ENCODE measurements at regions not wholly inside any gene's neighbourhood (a gene's known extent, or its start where the extent isn't known, plus 50 kb on each side); places are given as distances from the start of the nearest gene placed in this dataset.

- no peaks in the 10 kb centered on the region for H3K9me3 ChIP-seq (ENCODE audit: control insufficient read depth, insufficient read depth, low read depth, low read length)
- H3K4me1 ChIP-seq (ENCODE audit: control insufficient read depth, insufficient read depth, low read length): no peaks in the 10 kb centered on the region
- H3K27ac ChIP-seq (ENCODE audit: extremely low read depth, low read depth, low read length): no peak overlapping the region
- TF ChIP-seq RBAK (tag by site-specific recombination; IDR thresholded peaks at IDR 0.05) (no peak), ZNF785 (tag by site-specific recombination; IDR thresholded peaks at IDR 0.05) (no peak), HOXA7 (CRISPR knock-in tag; IDR thresholded peaks at IDR 0.05; ENCODE audit: borderline replicate concordance) (no peak), YY2 (tag by site-specific recombination; IDR thresholded peaks at IDR 0.05) (no peak), ZBTB20 (tag by site-specific recombination; IDR thresholded peaks at IDR 0.05) (no peak), ZNF404 (tag by site-specific recombination; IDR thresholded peaks at IDR 0.05) (no peak), ZNF843 (tag by site-specific recombination; IDR thresholded peaks at IDR 0.05) (no peak), ZBTB49 (tag by site-specific recombination; IDR thresholded peaks at IDR 0.05; ENCODE audit: low read depth) (no peak), SP2 (tag by site-specific recombination; IDR thresholded peaks at IDR 0.05) (no peak), GLI2 (tag by site-specific recombination; IDR thresholded peaks at IDR 0.05; ENCODE audit: borderline replicate concordance, low read depth) (no peak), ZSCAN5A (tag by site-specific recombination; IDR thresholded peaks at IDR 0.05) (no peak), ZNF473 (tag by site-specific recombination; IDR thresholded peaks at IDR 0.05) (no peak)
- H3K4me3 ChIP-seq (ENCODE audit: low read depth, low read length): no peak overlapping the region
- ChIA-PET CTCF (interaction anchor here (0.6 kb wide), 1 partner anchor 26 kb away, joined by 4 read pairs; no protein-coding TSS in a partner anchor), POLR2A (no interaction called here)
- no peaks in the 10 kb centered on the region for H3K36me3 ChIP-seq (ENCODE audit: control insufficient read depth in 2 of 2, insufficient read depth in 1 of 2, low read length in 2 of 2)
These were observed 1070.2 kb upstream of the NXPH2 start for GRCh38 chr2:139850254-139850890.

GRCh38 chr2:139836769-139837168, 1056.6 kb upstream of the NXPH2 start:
- no peak overlapping the region for H3K27ac ChIP-seq (ENCODE audit: extremely low read depth, low read depth, low read length)
- H3K36me3 ChIP-seq (ENCODE audit: control insufficient read depth in 2 of 2, insufficient read depth in 1 of 2, low read length in 2 of 2): no peaks in the 10 kb centered on the region
- no peaks in the 10 kb centered on the region for H3K4me1 ChIP-seq (ENCODE audit: control insufficient read depth, insufficient read depth, low read length)
- ChIA-PET POLR2A (no interaction called here), CTCF (interaction anchor here (0.6 kb wide), 1 partner anchor 196 kb away, joined by 3 read pairs; no protein-coding TSS in a partner anchor)
- no peaks in the 10 kb centered on the region for H3K9me3 ChIP-seq (ENCODE audit: control insufficient read depth, insufficient read depth, low read depth, low read length)
- no peak overlapping the region for H3K4me3 ChIP-seq (ENCODE audit: low read depth, low read length)
- no peak for TF ChIP-seq REST (tag by site-specific recombination; IDR thresholded peaks at IDR 0.05)
- TF ChIP-seq ZBTB44 (tag by site-specific recombination; IDR thresholded peaks at IDR 0.05): no peak
- TF ChIP-seq ZNF223 (tag by site-specific recombination; IDR thresholded peaks at IDR 0.05): no peak
- no peak for TF ChIP-seq ZNF169 (tag by site-specific recombination; IDR thresholded peaks at IDR 0.05)
- no peak for TF ChIP-seq KLF16 (tag by site-specific recombination; IDR thresholded peaks at IDR 0.05)
- TF ChIP-seq ZNF501 (tag by site-specific recombination; IDR thresholded peaks at IDR 0.05): no peak
- TF ChIP-seq ZNF133 (tag by site-specific recombination; IDR thresholded peaks at IDR 0.05): no peak
- no peak for TF ChIP-seq MZF1 (tag by site-specific recombination; IDR thresholded peaks at IDR 0.05; ENCODE audit: borderline replicate concordance)
- no peak for TF ChIP-seq ZNF621 (tag by site-specific recombination; IDR thresholded peaks at IDR 0.05)
- TF ChIP-seq ZBTB7A (tag by site-specific recombination; IDR thresholded peaks at IDR 0.05; ENCODE audit: low read depth): no peak
- no peak for TF ChIP-seq OSR2 (tag by site-specific recombination; IDR thresholded peaks at IDR 0.05)
- no peak for TF ChIP-seq SCRT2 (tag by site-specific recombination; IDR thresholded peaks at IDR 0.05)
- TF ChIP-seq YY1 (tag by site-specific recombination; IDR thresholded peaks at IDR 0.05): no peak
- no peak for TF ChIP-seq ZFP41 (tag by site-specific recombination; IDR thresholded peaks at IDR 0.05; ENCODE audit: borderline replicate concordance)
- TF ChIP-seq ZNF555 (tag by site-specific recombination; conservative IDR thresholded peaks at IDR 0.05): no peak
- TF ChIP-seq ZNF521 (tag by site-specific recombination; IDR thresholded peaks at IDR 0.05): no peak
